HFFc6 (cell line): ENCODE measurements at regions not wholly inside any gene's neighbourhood (a gene's known extent, or its start where the extent isn't known, plus 50 kb on each side); places are given as distances from the start of the nearest gene placed in this dataset.

ENCODE experiments used
- DNase-seq: peaks from one replicate; pipeline ENCODE4 v3.0.0-alpha.2; 2018
- H3K27ac Mint-ChIP-seq: 2 replicates; pipeline ENCODE4 v1.8.0; 2020; ENCODE audit warnings: mild to moderate bottlenecking, mixed read lengths
- H3K27me3 Mint-ChIP-seq: 2 replicates; pipeline ENCODE4 v1.8.0; 2021; ENCODE audit warnings: mild to moderate bottlenecking, moderate library complexity, mixed read lengths; ENCODE audit not compliant: insufficient read depth
- H3K36me3 Mint-ChIP-seq: 2 replicates; pipeline ENCODE4 v1.8.0; 2021; ENCODE audit warnings: low read depth, mixed read lengths
- H3K4me1 Mint-ChIP-seq: 2 replicates; pipeline ENCODE4 v1.8.0; 2020; ENCODE audit warnings: low read depth, mixed read lengths
- H3K4me3 Mint-ChIP-seq: 2 replicates; pipeline ENCODE4 v1.8.0; 2020; ENCODE audit warnings: mild to moderate bottlenecking, moderate library complexity, mixed read lengths
- H3K9me3 Mint-ChIP-seq: 2 replicates; pipeline ENCODE4 v1.8.0; 2020; ENCODE audit warnings: mild to moderate bottlenecking, mixed read lengths
- CTCF ChIP-seq: fragments of 200-600 bp; sonication (generic); IDR thresholded peaks from 2 replicates; pipeline ENCODE4 v1.5.0; 2021; ENCODE audit warnings: antibody characterized with exemption, mild to moderate bottlenecking

- no peaks in the 10 kb centered on the region for H3K27me3 Mint-ChIP-seq
- no peaks in the 10 kb centered on the region for H3K4me1 Mint-ChIP-seq
- TF ChIP-seq CTCF: no peak
- H3K27ac Mint-ChIP-seq: no peak overlapping the region
- 0 out of 2 replicates have a peak, but pooled peaks cover 4% of the 10 kb centered on the region for H3K36me3 Mint-ChIP-seq
- no peak overlapping the region for H3K4me3 Mint-ChIP-seq
- peaks cover 38% of the 10 kb centered on the region for H3K9me3 Mint-ChIP-seq
- DNase-seq: no peak
Observed at GRCh38 chr7:49631960-49632359, 141.5 kb upstream of the VWC2 start.

GRCh38 chr7:49635800-49636199 is 137.6 kb upstream of the VWC2 start:
- no peak overlapping the region for H3K4me3 Mint-ChIP-seq
- H3K27ac Mint-ChIP-seq: no peak overlapping the region
- H3K27me3 Mint-ChIP-seq: no peaks in the 10 kb centered on the region
- no peak for TF ChIP-seq CTCF
- no peak for DNase-seq
- H3K9me3 Mint-ChIP-seq: peaks cover 43% of the 10 kb centered on the region
- H3K4me1 Mint-ChIP-seq: no peaks in the 10 kb centered on the region
- H3K36me3 Mint-ChIP-seq: 0 out of 2 replicates have a peak, but pooled peaks cover 3% of the 10 kb centered on the region

GRCh38 chr7:49636400-49636799 is 137.0 kb upstream of the VWC2 start:
- H3K36me3 Mint-ChIP-seq: no peaks in the 10 kb centered on the region
- no peak overlapping the region for H3K4me3 Mint-ChIP-seq
- no peaks in the 10 kb centered on the region for H3K27me3 Mint-ChIP-seq
- TF ChIP-seq CTCF: no peak
- DNase-seq: no peak
- no peak overlapping the region for H3K27ac Mint-ChIP-seq
- H3K9me3 Mint-ChIP-seq: peaks cover 41% of the 10 kb centered on the region
- H3K4me1 Mint-ChIP-seq: no peaks in the 10 kb centered on the region

GRCh38 chr7:49638166-49638565 is 135.3 kb upstream of the VWC2 start:
- Mint-ChIP-seq H3K27me3 (no peaks in the 10 kb centered on the region), H3K4me3 (no peak overlapping the region), H3K27ac (no peak overlapping the region), H3K4me1 (no peaks in the 10 kb centered on the region), H3K36me3 (no peaks in the 10 kb centered on the region), H3K9me3 (peaks cover 39% of the 10 kb centered on the region)
- TF ChIP-seq CTCF: no peak
- DNase-seq: no peak

- peaks cover 40% of the 10 kb centered on the region for H3K9me3 Mint-ChIP-seq
- H3K4me1 Mint-ChIP-seq: no peaks in the 10 kb centered on the region
- H3K27me3 Mint-ChIP-seq: no peaks in the 10 kb centered on the region
- no peak overlapping the region for H3K4me3 Mint-ChIP-seq
- no peak for DNase-seq
- no peaks in the 10 kb centered on the region for H3K36me3 Mint-ChIP-seq
- H3K27ac Mint-ChIP-seq: no peak overlapping the region
- TF ChIP-seq CTCF: no peak
Observed at GRCh38 chr7:49639068-49639593, 134.3 kb upstream of the VWC2 start.

GRCh38 chr7:49639808-49640207 is 133.6 kb upstream of the VWC2 start:
- Mint-ChIP-seq H3K4me3 (no peak overlapping the region), H3K27ac (no peak overlapping the region), H3K4me1 (no peaks in the 10 kb centered on the region), H3K36me3 (no peaks in the 10 kb centered on the region), H3K27me3 (no peaks in the 10 kb centered on the region), H3K9me3 (peaks cover 44% of the 10 kb centered on the region)
- DNase-seq: no peak
- TF ChIP-seq CTCF: no peak
